ENCODE measurements at regions not wholly inside any gene's neighbourhood (a gene's known extent, or its start where the extent isn't known, plus 50 kb on each side); places are given as distances from the start of the nearest gene placed in this dataset.

- no peak for TF ChIP-seq CTCF (IDR thresholded peaks at IDR 0.05; ENCODE audit: low read depth, low read length)
- H3K4me3 ChIP-seq (ENCODE audit: low read depth, low read length), result no peak overlapping the region
- no peak for DNase-seq (ENCODE audit: low read depth, low spot score)
- in situ Hi-C loops (cut with HindIII; ENCODE audit: low sequenced_read_pairs), result no loop called here
These were observed 108.9 kb upstream of the GUCA2B start for GRCh38 chr1:42044346-42044745.

- no peak for TF ChIP-seq CTCF (IDR thresholded peaks at IDR 0.05; ENCODE audit: low read depth, low read length)
- no peak overlapping the region for H3K4me3 ChIP-seq (ENCODE audit: low read depth, low read length)
- DNase-seq (ENCODE audit: low read depth, low spot score), result no peak
- in situ Hi-C loops (cut with HindIII; ENCODE audit: low sequenced_read_pairs), result no loop called here
These were observed 109.4 kb upstream of the GUCA2B start for GRCh38 chr1:42043811-42044210.

DNA sequence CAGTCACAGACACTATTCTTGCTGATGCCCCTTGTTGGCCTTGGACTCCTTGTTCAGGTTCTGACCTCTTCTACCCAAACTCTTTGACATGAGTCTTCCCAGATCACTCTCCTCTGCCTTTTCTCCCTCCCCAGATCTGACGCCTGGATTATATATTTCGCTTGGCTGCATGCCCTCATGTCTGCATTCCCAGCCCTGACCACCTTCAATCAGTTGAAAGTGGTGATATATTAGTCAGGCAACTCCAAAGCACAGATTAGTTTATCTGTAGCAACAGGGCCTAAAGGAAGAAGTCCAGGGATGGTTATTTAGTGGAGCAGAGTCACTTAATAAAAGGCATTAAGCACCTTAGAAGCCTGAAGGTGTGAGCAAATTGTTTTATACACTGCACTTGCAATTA, 110.0 kb upstream of the GUCA2B start:
- in situ Hi-C loops (cut with HindIII; ENCODE audit: low sequenced_read_pairs), result no loop called here
- no peak overlapping the region for H3K4me3 ChIP-seq (ENCODE audit: low read depth, low read length)
- DNase-seq (ENCODE audit: low read depth, low spot score), result no peak
- TF ChIP-seq CTCF (IDR thresholded peaks at IDR 0.05; ENCODE audit: low read depth, low read length), result no peak

DNA sequence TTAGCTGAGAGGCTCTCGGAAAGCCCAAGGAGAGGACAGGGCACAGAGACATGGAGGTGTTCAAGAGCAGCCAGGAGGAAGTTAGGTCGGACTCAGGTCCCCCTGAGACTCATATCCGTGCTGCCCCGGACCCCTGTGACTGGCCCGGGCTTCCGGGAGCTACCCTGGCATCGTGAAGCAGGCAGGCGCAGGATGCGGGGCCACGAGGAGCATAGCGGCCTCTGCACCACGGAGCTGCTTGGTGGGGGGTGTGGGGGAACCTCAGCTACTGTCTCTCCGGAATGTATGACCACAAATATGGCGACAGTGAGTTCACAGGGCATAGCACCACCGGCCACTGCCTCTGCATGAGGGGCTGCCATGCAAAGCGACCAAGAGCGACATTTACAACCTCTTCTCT, 112.2 kb upstream of the GUCA2B start:
- in situ Hi-C loops (cut with HindIII; ENCODE audit: low sequenced_read_pairs), result no loop called here
- H3K4me3 ChIP-seq (ENCODE audit: low read depth, low read length), result no peak overlapping the region
- no peak for TF ChIP-seq CTCF (IDR thresholded peaks at IDR 0.05; ENCODE audit: low read depth, low read length)
- no peak for DNase-seq (ENCODE audit: low read depth, low spot score)

DNA sequence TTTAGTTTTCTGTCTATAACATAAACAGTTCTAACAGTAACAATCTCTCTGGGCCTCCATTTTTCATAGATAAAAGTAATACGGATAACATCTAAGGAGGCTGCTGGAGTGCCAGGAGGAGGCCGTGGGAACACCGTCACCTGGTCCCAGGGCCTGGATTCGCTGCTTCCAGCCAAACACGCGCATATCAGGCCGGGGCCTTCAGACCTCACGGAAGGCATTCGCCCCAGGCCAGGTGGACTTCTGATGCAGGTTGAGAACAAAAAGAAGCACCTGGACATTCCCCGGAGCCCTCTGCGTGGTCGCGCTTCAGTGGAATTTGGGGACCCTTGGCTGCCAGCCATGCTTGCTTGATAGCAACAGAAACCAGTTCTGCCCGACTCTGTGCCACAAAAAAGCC, 113.1 kb upstream of the GUCA2B start:
- in situ Hi-C loops (cut with HindIII; ENCODE audit: low sequenced_read_pairs), result no loop called here
- no peak for TF ChIP-seq CTCF (IDR thresholded peaks at IDR 0.05; ENCODE audit: low read depth, low read length)
- no peak overlapping the region for H3K4me3 ChIP-seq (ENCODE audit: low read depth, low read length)
- no peak for DNase-seq (ENCODE audit: low read depth, low spot score)

- TF ChIP-seq CTCF (IDR thresholded peaks at IDR 0.05; ENCODE audit: low read depth, low read length), result no peak
- H3K4me3 ChIP-seq (ENCODE audit: low read depth, low read length), result no peak overlapping the region
- DNase-seq (ENCODE audit: low read depth, low spot score), result no peak
- in situ Hi-C loops (cut with HindIII; ENCODE audit: low sequenced_read_pairs), result no loop called here
These were observed 114.9 kb upstream of the GUCA2B start for GRCh38 chr1:42038261-42038660.

DNA sequence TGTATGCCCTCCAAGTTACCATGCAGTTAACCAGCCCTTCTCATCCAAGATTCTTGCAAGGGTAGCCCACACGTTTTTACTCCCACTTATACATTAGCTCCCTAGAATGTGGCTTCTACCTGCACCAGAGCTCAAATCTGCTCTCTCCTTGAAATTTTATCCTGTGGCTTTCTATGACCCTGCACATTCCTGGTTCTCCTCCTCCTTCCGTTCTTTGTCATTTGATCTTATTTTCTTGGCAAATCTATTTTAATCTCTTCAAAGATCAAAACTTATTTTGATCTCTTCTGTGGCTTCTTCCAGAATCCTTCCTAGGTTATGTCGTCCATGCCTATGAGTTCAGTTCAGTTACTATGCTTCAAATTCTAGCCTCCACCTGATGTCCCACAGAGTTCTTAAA, 115.6 kb upstream of the GUCA2B start:
- H3K4me3 ChIP-seq (ENCODE audit: low read depth, low read length), result no peak overlapping the region
- no peak for DNase-seq (ENCODE audit: low read depth, low spot score)
- no peak for TF ChIP-seq CTCF (IDR thresholded peaks at IDR 0.05; ENCODE audit: low read depth, low read length)
- in situ Hi-C loops (cut with HindIII; ENCODE audit: low sequenced_read_pairs), result no loop called here
